ENCODE measurements at regions not wholly inside any gene's neighbourhood (a gene's known extent, or its start where the extent isn't known, plus 50 kb on each side); places are given as distances from the start of the nearest gene placed in this dataset.
"Not testable (repeated sequence)": the region's sequence is repeated elsewhere in the genome, so short reads cannot be mapped to it uniquely, and the experiment has no call there.

DNA sequence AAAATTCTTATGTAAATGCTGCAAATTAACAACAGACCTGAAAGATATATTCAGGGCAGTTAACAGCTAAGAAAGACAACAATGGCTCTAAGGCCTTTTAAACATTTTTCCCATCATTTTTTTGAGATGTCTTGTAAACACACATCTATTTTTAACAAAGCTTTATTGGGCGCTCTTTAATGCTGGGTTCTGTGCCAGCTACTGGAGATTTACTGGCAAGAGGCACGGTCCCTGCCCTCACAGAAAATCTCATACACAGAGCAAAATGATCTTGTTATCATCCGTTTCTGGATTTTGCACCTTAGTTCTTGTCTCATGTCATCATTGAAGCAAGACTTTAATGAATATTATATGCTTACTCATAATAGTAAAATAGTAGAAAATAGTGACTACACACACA, 1022.3 kb upstream of the WWC1 start:
- DNase-seq (ENCODE audit: low read depth in 2 of 2), result no peak

DNA sequence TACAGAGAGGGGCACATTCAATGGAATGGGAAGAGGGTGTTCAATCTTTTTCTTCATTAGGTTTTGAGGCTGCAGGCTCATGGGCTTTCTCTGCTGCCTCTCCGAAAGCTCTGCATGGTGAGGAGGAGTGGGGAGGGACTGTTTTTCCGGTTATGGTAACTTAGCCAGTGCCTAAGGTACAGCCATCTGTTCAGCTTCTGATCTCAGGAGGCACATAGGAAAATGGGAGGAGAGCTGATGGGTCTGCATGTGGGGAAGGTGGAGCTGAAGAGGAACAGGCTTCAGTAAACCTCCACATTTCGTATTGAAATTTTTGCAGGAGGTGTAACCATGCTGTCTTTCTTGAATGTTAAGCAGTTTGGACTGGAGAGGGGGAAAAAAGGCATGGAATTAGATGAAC, 1020.4 kb upstream of the WWC1 start:
- no peak for DNase-seq (ENCODE audit: low read depth in 2 of 2)

GRCh38 chr5:167271511-167271910, 1019.9 kb upstream of the WWC1 start:
- DNase-seq (ENCODE audit: low read depth in 2 of 2), result no peak

DNA sequence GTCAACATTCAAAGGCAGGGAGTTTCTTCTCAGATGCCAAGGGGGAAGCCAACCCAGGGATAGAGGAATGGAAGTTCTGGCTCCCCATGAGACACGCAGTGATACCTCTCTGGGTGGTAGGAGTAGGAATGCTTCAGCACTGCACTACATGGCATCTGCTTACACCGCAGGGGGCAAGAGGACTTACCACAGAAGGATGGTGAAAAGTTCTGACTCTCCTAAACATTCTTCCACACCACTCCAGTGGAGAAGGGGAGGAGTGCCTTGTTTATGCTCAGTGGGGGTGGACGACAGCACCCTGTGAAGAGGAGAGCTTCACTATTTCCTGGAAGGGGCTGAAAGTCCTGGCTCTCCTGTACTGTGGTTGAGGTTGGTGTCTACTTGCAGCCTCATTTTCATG, 1011.3 kb upstream of the WWC1 start:
- no peak for DNase-seq (ENCODE audit: low read depth in 2 of 2)

DNA sequence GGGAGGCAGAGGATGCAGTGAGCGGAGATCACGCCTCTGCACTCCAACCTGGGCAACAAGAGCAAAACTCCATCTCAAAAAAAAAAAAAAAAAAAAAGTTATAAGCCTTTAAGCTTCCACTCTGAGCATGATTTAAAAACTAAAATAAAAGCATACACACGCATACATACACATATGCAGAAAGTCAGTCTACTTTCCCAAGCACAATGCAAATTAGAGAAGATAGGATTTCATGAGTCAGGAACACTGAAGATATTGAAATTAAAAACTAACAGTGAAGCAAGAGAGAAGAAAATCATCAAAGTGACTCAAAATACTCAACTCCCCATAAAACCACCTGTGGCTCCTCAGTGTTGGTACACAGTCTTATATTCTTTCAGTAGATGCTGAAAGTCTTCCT, 1009.5 kb upstream of the WWC1 start:
- no peak for DNase-seq (ENCODE audit: low read depth in 2 of 2)

DNA sequence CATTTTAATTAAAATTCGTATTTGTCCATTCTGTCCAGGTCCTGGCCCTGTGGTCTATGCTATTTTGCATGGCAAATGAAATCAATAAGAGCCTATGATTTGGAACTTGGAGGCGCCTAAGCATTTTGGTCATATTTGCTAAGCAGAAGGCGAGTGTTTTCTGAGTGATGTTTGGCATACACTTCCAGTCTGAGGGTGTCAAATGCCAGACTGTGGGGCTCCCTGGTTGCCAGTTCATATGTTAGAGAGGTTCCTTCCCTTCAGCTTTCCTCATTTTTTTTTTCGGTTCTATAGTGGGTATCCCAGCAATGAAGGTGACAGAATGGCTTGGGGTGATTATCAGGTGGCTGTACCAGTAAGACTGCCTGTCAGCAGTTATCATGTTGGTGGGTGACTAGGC, 1007.8 kb upstream of the WWC1 start:
- DNase-seq (ENCODE audit: low read depth in 2 of 2), result no peak

DNA sequence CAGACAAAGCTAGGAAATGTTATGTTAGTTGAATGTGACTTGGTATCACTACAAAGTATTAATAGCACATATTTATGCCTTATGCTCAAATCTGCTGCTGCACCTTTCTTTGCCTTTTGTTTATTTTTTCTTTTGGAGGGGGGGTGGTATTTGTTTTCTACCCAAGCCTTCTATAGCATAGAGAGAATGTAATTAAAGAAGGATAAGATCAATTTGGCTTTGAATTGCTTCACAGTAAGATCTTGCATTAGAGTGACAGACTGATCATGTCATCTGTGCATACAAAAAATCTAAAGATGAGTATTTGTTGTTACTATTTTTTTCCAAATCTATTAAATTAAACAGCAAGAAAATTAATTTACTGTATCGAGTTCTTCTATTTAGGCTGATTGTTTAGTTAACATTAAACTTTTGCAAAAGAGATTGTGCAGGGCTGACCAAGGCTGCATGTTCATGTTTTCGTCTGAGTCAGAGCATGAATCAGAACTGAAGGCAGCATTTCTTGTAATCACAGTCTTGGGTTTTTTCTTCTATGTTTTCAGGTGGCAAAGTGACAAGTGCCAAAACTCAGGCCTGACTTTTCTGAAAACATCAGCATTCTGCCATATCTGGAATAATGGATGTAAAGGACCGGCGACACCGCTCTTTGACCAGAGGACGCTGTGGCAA, 1007.1 kb upstream of the WWC1 start:
- no peak for DNase-seq (ENCODE audit: low read depth in 2 of 2)

DNA sequence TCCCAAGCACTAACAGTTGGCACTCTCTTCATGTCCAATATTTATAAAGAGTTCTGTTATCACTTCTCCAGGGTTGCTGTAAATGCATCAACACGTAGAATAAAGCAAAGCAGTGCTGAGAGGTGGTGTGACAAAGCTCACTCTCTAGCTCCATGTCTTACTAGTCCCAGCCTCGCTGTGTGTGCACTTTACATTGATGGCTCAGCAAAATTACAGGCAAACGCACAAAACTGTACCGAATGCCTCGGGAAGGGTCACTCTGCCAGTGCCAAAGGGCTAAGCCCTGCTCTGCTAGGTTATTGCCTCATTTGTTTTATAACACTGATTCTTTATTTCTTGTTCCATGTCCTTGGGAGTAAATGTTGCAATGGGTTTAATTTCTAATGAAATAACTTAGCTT, 1005.9 kb upstream of the WWC1 start:
- no peak for DNase-seq (ENCODE audit: low read depth in 2 of 2)

DNA sequence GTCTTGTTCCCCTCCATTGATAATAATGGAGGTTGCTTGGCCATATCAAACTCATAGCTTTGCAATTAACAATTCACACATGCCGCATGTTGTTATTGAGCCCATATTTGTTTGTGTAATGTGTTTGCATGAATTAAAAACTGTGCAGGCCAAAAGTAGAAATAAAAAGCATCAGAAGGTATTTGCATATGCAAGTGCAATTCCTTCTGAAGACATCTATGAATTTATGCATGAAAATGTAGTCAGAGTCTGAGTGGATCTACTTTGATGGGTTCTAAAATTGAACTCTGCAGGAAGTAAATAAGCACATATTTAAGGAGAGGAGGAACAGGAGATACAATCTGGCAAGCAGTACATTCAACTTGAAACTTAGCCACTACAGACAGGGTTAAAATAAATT, 1004.6 kb upstream of the WWC1 start:
- DNase-seq (ENCODE audit: low read depth in 2 of 2), result no peak

DNA sequence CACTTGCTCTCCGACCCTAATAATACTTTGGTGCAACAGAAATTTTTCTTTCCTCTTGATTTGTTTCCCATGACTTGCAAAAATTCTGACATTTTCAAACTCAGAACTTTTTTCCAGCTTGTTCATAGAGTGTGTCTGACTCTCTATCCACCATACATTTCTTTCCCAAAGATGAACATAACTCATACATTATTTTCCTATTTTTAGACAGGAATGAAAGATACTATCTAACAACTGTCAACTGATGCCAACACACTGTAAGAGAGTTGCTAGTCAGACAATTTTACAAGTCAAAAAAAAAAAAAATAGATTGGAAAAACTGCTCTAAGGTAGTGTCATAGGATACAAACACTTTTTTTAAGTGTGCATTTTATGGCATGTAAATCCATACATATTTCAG, 1001.0 kb upstream of the WWC1 start:
- no peak for DNase-seq (ENCODE audit: low read depth in 2 of 2)

DNA sequence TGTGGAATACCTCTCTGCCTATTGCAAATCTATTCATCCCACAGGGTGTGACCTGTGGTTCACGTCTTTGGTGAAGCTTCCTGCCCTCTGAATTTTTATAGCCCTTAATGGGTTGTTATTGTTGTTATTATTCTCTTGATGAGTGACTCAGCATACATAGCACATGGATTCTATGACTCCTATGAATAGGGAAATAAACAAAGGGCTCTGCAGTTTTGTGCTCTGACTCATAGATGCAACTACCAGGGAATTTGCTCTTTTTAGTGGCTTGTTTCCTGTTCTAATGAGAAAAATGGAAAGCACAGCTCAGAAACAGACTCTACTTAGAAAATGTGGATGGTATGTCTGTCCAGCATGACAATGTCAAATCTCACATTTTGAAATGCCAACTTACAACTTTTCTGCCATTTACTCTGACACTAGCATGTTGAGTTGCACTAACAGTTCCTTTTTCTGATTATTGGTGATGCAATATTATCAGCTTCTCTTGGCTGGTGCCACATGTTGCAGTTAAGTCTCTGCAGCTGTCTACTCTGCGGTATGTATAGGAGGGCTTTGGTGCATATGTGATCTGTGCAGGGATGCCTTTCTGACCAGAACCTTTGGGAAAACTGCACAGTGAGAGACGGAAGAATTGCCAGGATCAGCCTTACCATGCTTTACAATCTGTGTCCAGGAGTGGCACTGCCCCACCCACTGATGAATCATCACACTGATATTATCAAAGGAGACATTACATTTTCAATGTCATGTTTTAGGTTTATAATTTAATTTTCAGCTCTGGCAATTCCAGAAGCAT, 996.4 kb upstream of the WWC1 start:
- no peak for DNase-seq (ENCODE audit: low read depth in 2 of 2)

DNA sequence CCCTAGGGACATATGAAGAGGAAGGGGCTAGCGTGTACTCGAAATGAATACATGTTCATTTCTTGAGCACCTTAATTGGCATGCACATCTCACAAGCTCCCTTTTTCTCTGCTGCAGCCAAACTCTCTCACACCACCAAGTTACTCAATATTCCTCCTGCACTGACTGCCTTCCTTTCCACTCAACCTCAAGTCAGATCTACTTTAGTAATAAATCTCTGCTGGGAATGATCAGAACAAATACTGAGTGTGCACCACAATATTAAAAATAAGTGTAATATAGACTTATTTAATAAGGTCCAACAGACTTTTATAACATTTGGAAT, 995.8 kb upstream of the WWC1 start:
- no peak for DNase-seq (ENCODE audit: low read depth in 2 of 2)

- no peak for DNase-seq (ENCODE audit: low read depth in 2 of 2)
Observed at GRCh38 chr5:167296066-167296465, 995.4 kb upstream of the WWC1 start.

- no peak for DNase-seq (ENCODE audit: low read depth in 2 of 2)
Observed at GRCh38 chr5:167296661-167297060, 994.8 kb upstream of the WWC1 start.

- not testable (repeated sequence) for DNase-seq (ENCODE audit: low read depth in 2 of 2)
Observed at GRCh38 chr5:167299861-167300260, 991.6 kb upstream of the WWC1 start.

DNA sequence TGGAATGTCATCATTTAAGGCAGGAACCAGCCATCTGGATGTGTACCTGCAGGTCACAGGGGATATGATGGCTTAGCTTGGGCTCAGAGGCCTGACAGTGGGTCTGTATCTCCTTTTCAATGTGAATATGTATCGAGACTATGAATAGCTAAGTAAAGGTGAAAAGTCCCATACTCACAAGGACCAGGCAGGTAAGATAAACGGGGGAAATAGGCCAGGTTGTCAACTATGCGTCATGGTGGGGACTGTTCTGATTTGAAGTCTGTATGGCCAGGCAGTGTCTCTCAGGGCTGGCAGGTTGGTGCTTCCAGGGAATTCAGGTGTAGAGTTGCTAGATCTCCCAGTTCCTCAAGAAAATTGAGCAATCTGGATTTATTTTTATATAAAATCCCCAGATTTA, 987.9 kb upstream of the WWC1 start:
- DNase-seq (ENCODE audit: low read depth in 2 of 2), result no peak

DNA sequence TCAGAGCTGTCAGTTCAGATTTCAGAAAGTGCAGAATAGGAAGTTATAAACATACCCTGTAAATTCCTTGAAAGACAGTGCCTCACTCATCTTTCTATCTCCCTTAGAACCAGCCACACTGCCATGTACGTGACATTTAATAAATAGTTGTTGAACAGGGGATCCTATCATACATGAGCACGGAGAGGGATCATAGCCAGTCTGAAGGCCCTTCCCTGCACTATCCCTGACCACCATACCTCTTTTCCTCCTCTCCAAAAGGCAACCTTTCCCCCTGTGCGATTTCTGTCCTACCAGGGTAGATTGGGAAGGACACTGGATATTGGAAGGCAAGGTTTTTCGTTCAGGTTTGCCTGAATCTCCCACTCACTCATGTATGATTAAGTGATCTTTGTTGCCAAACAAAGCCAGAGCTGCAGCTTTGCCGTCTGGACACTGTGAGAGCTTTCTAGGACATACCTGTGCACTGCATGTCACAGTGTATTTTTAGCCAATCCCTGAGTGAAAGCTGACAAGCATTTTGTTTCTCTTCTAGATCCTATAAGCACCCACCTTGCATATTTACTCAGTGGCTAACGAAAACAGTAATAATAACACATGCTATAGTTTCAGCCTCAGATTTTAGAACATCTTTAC, 986.5 kb upstream of the WWC1 start:
- no peak for DNase-seq (ENCODE audit: low read depth in 2 of 2)

DNA sequence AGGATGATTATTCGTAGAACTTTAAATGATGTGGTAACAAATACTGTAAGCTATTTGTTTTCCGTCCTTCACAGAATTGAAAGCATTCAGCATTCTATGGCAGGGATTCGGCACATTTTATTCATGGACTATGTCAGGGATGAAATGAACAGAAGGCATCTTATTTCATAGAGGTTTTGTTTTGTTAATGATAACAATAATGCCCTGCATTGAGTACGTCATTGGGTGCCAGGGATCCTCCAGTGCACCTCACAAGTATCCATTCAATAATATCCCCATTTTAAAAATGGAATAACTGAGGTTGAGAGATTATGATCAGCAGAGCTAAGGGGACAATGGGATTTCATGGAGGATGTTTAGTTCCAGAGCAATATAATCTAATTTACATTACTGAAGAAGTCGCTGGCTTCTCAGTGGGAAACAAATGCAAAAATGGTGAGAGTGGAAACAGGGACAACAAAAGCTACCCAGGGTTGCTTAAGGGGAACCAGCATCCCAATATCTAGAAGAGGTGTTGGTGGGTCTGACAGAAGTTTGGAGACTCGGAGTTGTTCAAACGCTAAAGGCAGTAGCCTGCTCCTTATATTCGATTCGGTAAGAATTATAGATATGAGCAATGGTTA, 985.7 kb upstream of the WWC1 start:
- DNase-seq (ENCODE audit: low read depth in 2 of 2), result no peak

DNA sequence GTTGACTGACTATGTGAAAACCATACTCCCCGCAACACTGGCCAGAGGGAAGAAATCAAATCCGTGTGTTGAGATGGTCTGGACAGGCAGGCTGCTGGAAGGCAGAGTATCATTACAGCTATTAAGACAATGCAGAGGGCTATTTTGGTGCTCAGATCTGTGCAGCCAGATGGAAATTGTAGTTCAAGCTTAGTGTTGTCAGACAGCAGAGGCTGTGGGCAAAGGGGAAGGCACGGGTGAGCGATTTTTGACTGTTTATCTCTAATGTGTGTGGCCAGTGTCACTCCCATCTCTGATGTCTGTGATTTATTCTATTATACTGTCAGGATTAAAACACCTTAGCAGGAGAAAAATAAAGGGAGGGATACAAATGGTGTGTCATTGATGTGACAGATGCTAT, 984.4 kb upstream of the WWC1 start:
- no peak for DNase-seq (ENCODE audit: low read depth in 2 of 2)

GRCh38 chr5:167308466-167308865, 983.0 kb upstream of the WWC1 start:
- DNase-seq (ENCODE audit: low read depth in 2 of 2), result no peak

DNA sequence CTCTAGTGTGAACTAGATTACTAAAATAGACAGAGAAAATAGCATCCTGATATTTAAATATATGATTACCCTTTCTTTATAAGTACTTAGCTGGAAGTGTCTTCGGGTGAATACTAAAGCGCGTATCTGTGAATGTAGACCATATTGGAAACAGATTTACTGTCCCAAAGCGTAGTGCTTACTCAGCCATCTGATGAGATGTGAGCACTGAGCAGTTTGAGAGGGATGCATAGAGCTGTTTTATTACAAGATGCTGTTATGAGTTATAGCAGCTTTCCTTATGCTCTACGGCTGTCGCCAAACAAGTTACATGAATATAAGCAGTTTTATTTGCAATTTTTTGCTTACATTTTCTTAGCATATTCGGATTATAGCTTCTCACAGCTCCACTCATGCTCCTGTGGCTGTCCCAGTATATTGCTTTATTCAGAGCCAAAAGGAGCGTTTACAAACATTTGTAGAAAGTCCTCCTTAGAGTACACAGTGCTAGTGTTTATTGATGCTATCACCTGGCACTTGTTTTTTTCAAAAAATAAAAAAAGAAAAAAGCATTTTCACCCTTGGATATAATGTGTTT, 981.4 kb upstream of the WWC1 start:
- DNase-seq (ENCODE audit: low read depth in 2 of 2), result no peak

GRCh38 chr5:167311340-167311739, 980.1 kb upstream of the WWC1 start:
- no peak for DNase-seq (ENCODE audit: low read depth in 2 of 2)

DNA sequence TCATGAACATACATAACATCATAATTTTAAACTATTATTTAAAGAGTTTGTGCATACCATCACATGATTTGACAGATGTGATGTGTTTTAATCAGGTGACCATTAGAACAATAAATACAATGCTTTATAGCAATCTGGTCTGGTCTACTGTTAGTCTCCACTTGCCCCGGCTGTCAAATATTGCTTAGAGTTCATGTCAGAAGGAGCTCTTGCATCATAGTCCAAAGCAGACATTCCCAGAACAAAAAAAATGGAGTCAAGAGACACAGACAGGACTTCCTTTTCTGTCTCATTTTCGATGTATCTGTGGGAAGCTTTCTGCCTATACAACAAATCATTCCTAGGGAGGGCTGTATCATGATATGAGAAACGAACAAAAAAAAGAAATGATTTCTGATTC, 979.2 kb upstream of the WWC1 start:
- DNase-seq (ENCODE audit: low read depth in 2 of 2), result no peak

Measured in activated CD8-positive, alpha-beta memory T cell treated with anti-CD3 and anti-CD28 coated beads for 4 hours (primary cell).